ENCODE measurements at regions not wholly inside any gene's neighbourhood (a gene's known extent, or its start where the extent isn't known, plus 50 kb on each side); places are given as distances from the start of the nearest gene placed in this dataset.

- TF ChIP-seq POLR2A (IDR thresholded peaks at IDR 0.05; ENCODE audit: low read depth, low read length) (no peak), RFX5 (IDR thresholded peaks at IDR 0.05; ENCODE audit: low read depth, low read length) (no peak), FOS (IDR thresholded peaks at IDR 0.05; ENCODE audit: low read depth, low read length) (no peak), MAZ (IDR thresholded peaks at IDR 0.05; ENCODE audit: borderline replicate concordance, low read depth, low read length) (no peak)
- TF ChIP-seq, protein P1, sequence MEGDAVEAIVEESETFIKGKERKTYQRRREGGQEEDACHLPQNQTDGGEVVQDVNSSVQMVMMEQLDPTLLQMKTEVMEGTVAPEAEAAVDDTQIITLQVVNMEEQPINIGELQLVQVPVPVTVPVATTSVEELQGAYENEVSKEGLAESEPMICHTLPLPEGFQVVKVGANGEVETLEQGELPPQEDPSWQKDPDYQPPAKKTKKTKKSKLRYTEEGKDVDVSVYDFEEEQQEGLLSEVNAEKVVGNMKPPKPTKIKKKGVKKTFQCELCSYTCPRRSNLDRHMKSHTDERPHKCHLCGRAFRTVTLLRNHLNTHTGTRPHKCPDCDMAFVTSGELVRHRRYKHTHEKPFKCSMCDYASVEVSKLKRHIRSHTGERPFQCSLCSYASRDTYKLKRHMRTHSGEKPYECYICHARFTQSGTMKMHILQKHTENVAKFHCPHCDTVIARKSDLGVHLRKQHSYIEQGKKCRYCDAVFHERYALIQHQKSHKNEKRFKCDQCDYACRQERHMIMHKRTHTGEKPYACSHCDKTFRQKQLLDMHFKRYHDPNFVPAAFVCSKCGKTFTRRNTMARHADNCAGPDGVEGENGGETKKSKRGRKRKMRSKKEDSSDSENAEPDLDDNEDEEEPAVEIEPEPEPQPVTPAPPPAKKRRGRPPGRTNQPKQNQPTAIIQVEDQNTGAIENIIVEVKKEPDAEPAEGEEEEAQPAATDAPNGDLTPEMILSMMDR (conservative IDR thresholded peaks at IDR 0.05; ENCODE audit: low read depth, low read length) = no peak
Observed at GRCh38 chr14:25884657-25885056, 713.2 kb downstream of the NOVA1 start.
